Natural killer cell (primary cell): ENCODE measurements at regions not wholly inside any gene's neighbourhood (a gene's known extent, or its start where the extent isn't known, plus 50 kb on each side); places are given as distances from the start of the nearest gene placed in this dataset.

Source experiments
- ATAC-seq, 3 donors: fragments of 150-1000 bp in 2 of 3; fragments of 200-7000 bp in 1 of 3; cut with Tn5 transposase; 1 replicate in 1 of 3; 2 replicates in 2 of 3; pipeline ENCODE4 v1.10.0; 2021; ENCODE audit warnings: mild to moderate bottlenecking in 2 of 3, moderate library complexity in 2 of 3
- DNase-seq, 2 donors: peaks; one replicate each; pipeline versions ENCODE4 v3.0.0 to v3.0.0-alpha.2; 2013 to 2021; ENCODE audit warnings: mixed read lengths in 1 of 2
- H3K27ac ChIP-seq: one replicate; pipeline ENCODE4 v1.5.1; 2013; ENCODE audit warnings: mild to moderate bottlenecking, low read length
- H3K27me3 ChIP-seq: one replicate; pipeline ENCODE4 v1.6.1; 2013; ENCODE audit warnings: low read length; ENCODE audit not compliant: control insufficient read depth, insufficient read depth
- H3K36me3 ChIP-seq: one replicate; pipeline ENCODE4 v1.6.1; 2013; ENCODE audit warnings: low read length; ENCODE audit not compliant: control insufficient read depth, insufficient read depth
- H3K4me1 ChIP-seq: one replicate; pipeline ENCODE4 v1.6.1; 2013; ENCODE audit warnings: low read length; ENCODE audit not compliant: control insufficient read depth, insufficient read depth
- H3K4me3 ChIP-seq: one replicate; pipeline ENCODE4 v1.5.1; 2013; ENCODE audit warnings: low read length
- H3K9me3 ChIP-seq: one replicate; pipeline ENCODE4 v1.6.1; 2013; ENCODE audit warnings: low read length; ENCODE audit not compliant: control insufficient read depth, insufficient read depth
- H3K27ac Mint-ChIP-seq, 2 donors: one replicate each; pipeline ENCODE4 v1.8.0; 2022; ENCODE audit warnings: mild to moderate bottlenecking in 2 of 2, mixed read lengths in 2 of 2, moderate library complexity in 1 of 2
- H3K27me3 Mint-ChIP-seq, 2 donors: one replicate each; pipeline ENCODE4 v1.8.0; 2022; ENCODE audit warnings: low read depth in 2 of 2, mixed read lengths in 2 of 2
- H3K36me3 Mint-ChIP-seq: one replicate; pipeline ENCODE4 v1.8.0; 2022; ENCODE audit warnings: mixed read lengths
- H3K4me1 Mint-ChIP-seq, 2 donors: one replicate each; pipeline ENCODE4 v1.8.0; 2022; ENCODE audit warnings: mixed read lengths in 2 of 2
- H3K4me3 Mint-ChIP-seq: one replicate; pipeline ENCODE4 v1.8.0; 2022; ENCODE audit warnings: mild to moderate bottlenecking, moderate library complexity, mixed read lengths
- H3K9me3 Mint-ChIP-seq, 2 donors: one replicate each; pipeline ENCODE4 v1.8.0; 2022; ENCODE audit warnings: mixed read lengths in 2 of 2
- WGBS: methylation state at CpG from one replicate; pipeline ENCODE4 v1.1.7; 2013; ENCODE audit warnings: missing lambda C conversion rate; ENCODE audit not compliant: insufficient coverage; 5-methylcytosine and 5-hydroxymethylcytosine counted together
- intact Hi-C: fragments of 100-400 bp; cut with micrococcal nuclease; formaldehyde crosslinking; loops from one replicate; pipeline ENCODE4 v1.14.2; 2022
- TF ChIP-seq, protein P1 (sequence below): fragments of 200-600 bp; IDR thresholded peaks from one replicate; pipeline ENCODE4 v1.8.0; 2022; ENCODE audit warnings: antibody characterized with exemption

DNA sequence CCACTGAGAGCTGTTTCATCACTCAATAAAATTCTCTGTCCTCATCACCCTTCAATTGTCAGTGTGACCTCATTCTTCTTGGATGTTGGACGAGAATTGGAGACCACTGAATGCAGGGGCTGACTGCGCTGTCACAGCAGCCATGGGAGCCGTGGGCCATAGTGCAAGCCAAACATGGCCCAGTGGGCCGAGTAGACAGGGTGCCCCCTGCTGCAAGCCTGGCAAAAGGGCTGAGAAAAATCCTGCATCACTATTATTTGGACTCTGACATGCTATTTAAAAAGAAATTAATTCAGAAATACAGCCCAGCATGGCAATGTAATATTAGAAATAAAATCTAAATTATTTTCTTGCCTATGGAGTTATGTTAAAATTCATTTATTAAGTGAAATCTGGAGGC is 67.8 kb upstream of the FAM98A start:
- ATAC-seq = no peak
- Histone ChIP-seq H3K4me3 (no peak overlapping the region), H3K27me3 (no peaks in the 10 kb centered on the region), H3K9me3 (no peaks in the 10 kb centered on the region), H3K27ac (no peak overlapping the region), H3K36me3 (no peaks in the 10 kb centered on the region), H3K4me1 (no peaks in the 10 kb centered on the region)
- WGBS = 86% methylated on average over 4 of the region's 4 CpGs
- Mint-ChIP-seq H3K27me3 (peaks cover 0 to 12% of the 10 kb centered on the region in 2 donors), H3K9me3 (peaks cover 0 to 2% of the 10 kb centered on the region in 2 donors), H3K27ac (no peak overlapping the region), H3K36me3 (no peaks in the 10 kb centered on the region), H3K4me3 (no peak overlapping the region), H3K4me1 (no peaks in the 10 kb centered on the region)
- intact Hi-C loops = no loop called here
- TF ChIP-seq, protein P1, sequence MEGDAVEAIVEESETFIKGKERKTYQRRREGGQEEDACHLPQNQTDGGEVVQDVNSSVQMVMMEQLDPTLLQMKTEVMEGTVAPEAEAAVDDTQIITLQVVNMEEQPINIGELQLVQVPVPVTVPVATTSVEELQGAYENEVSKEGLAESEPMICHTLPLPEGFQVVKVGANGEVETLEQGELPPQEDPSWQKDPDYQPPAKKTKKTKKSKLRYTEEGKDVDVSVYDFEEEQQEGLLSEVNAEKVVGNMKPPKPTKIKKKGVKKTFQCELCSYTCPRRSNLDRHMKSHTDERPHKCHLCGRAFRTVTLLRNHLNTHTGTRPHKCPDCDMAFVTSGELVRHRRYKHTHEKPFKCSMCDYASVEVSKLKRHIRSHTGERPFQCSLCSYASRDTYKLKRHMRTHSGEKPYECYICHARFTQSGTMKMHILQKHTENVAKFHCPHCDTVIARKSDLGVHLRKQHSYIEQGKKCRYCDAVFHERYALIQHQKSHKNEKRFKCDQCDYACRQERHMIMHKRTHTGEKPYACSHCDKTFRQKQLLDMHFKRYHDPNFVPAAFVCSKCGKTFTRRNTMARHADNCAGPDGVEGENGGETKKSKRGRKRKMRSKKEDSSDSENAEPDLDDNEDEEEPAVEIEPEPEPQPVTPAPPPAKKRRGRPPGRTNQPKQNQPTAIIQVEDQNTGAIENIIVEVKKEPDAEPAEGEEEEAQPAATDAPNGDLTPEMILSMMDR = no peak
- no peak for DNase-seq

DNA sequence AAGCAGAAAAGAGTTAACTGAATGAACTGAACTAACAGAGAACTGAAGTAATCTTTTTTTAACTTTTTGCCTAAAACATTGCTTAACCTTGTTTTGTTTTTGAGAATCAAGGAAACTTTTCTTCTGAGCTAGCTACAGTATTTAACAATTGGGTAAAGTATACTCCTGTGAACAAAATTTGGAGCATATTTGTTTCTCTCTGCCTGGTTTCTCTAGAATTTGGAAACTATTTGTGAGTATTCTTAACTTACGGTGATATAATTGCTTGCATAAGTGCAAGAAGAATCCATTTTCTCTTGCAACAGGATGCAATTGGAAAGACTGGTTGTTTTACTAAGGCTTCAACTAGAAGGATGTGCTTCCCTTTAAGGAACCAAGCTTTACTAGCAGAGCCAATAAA is 65.9 kb upstream of the FAM98A start:
- H3K27me3 ChIP-seq = no peaks in the 10 kb centered on the region
- H3K4me1 ChIP-seq = no peaks in the 10 kb centered on the region
- 100% methylated on average over 1 of the region's 1 CpG for WGBS
- no peak overlapping the region for H3K27ac Mint-ChIP-seq
- H3K4me3 ChIP-seq = no peak overlapping the region
- ATAC-seq = no peak
- H3K4me3 Mint-ChIP-seq = no peak overlapping the region
- H3K36me3 Mint-ChIP-seq = no peaks in the 10 kb centered on the region
- no peaks in the 10 kb centered on the region for H3K9me3 Mint-ChIP-seq
- no peak overlapping the region for H3K27ac ChIP-seq
- H3K4me1 Mint-ChIP-seq = no peaks in the 10 kb centered on the region
- DNase-seq = no peak
- intact Hi-C loops = no loop called here
- peaks cover 0 to under 1% of the 10 kb centered on the region in 2 donors for H3K27me3 Mint-ChIP-seq
- no peaks in the 10 kb centered on the region for H3K36me3 ChIP-seq
- TF ChIP-seq, protein P1 = no peak
- H3K9me3 ChIP-seq = no peaks in the 10 kb centered on the region

DNA sequence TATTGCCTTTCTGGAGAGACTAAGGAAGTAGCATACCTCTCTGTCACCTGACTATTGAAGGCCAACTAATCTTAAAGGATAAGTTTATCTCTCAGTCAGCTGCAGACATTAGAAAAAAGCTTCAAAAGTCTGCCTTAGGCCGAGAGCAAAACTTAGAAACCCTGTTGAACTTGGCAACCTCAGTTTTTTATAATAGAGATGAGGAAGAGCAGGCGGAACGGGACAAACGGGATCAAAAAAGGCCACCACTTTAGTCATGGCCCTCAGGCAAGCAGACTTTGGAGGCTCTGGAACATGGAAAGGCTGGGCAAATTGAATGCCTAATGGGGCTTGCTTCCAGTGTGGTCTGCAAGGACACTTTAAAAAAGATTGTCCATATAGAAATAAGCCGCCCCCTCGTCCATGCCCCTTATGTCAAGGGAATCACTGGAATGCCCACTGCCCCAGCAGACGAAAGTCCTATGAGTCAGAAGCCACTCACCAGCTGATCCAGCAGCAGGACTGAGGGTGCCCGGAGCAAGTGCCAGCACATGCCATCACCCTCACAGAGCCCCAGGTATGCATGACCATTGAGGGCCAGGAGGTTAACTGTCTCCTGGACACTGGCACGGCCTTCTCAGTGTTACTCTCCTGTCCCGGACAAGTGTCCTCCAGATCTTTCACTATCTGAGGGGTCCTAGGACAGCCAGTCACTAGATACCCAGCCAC is 61.5 kb upstream of the FAM98A start:
- H3K27ac ChIP-seq = no peak overlapping the region
- H3K4me3 Mint-ChIP-seq = no peak overlapping the region
- H3K36me3 ChIP-seq = no peaks in the 10 kb centered on the region
- no peaks in the 10 kb centered on the region for H3K27me3 ChIP-seq
- DNase-seq (no peak), ATAC-seq (no peak)
- TF ChIP-seq, protein P1 = no peak
- H3K9me3 Mint-ChIP-seq = no peaks in the 10 kb centered on the region
- intact Hi-C loops = no loop called here
- H3K4me1 ChIP-seq = no peaks in the 10 kb centered on the region
- no peaks in the 10 kb centered on the region for H3K27me3 Mint-ChIP-seq
- H3K27ac Mint-ChIP-seq = no peak overlapping the region
- no peak overlapping the region for H3K4me3 ChIP-seq
- no peaks in the 10 kb centered on the region for H3K4me1 Mint-ChIP-seq
- whole genome bisulfite sequencing = 84% methylated on average over 10 of the region's 10 CpGs
- no peaks in the 10 kb centered on the region for H3K36me3 Mint-ChIP-seq
- H3K9me3 ChIP-seq = no peaks in the 10 kb centered on the region
